K562 (cell line): ENCODE measurements at regions not wholly inside any gene's neighbourhood (a gene's known extent, or its start where the extent isn't known, plus 50 kb on each side); places are given as distances from the start of the nearest gene placed in this dataset.
A peak's percentile ranks its signal among the peaks of the same experiment; 100 is the strongest.

ENCODE experiments used
- DLX4 ChIP-seq: fragments of 250-450 bp; sonication (Bioruptor Pico); IDR thresholded peaks from 2 replicates; pipeline ENCODE4 v1.6.1; 2021; ENCODE audit warnings: mild to moderate bottlenecking
- EP400 ChIP-seq: fragments of 450-650 bp; IDR thresholded peaks from 2 replicates; pipeline ENCODE4 v1.6.1; 2017; ENCODE audit warnings: antibody characterized with exemption, mild to moderate bottlenecking, moderate library complexity
- IRF1 ChIP-seq: sonication (generic); formaldehyde crosslinking; IDR thresholded peaks from 2 replicates; pipeline ENCODE4 v1.8.0; 2022; ENCODE audit warnings: missing genetic modification reagents, mild to moderate bottlenecking, borderline replicate concordance
- MEIS2 ChIP-seq: fragments of 450-650 bp; IDR thresholded peaks from 2 replicates; pipeline ENCODE4 v1.6.1; 2014; ENCODE audit warnings: mild to moderate bottlenecking; ENCODE audit not compliant: partially characterized antibody
- PHTF2 ChIP-seq: fragments of 250-450 bp; sonication (Bioruptor Pico); IDR thresholded peaks from 2 replicates; pipeline ENCODE4 v1.5.0; 2021; ENCODE audit warnings: mild to moderate bottlenecking
- RAD21 ChIP-seq, 2 experiments: fragments of 250-450 bp in 1 of 2; fragments of 450-650 bp in 1 of 2; sonication (Bioruptor Pico) in 1 of 2; formaldehyde crosslinking in 1 of 2; IDR thresholded peaks in 1 of 2; conservative IDR thresholded peaks in 1 of 2; 2 replicates each; pipeline versions ENCODE4 v1.4.0 to v1.8.0; 2020 to 2022; ENCODE audit warnings: mild to moderate bottlenecking in 2 of 2, moderate library complexity in 1 of 2
- SNIP1 ChIP-seq: fragments of 450-650 bp; IDR thresholded peaks from 2 replicates; pipeline ENCODE4 v1.7.1; 2017; ENCODE audit warnings: low read depth, mild to moderate bottlenecking
- ZNF609 ChIP-seq: sonication (generic); formaldehyde crosslinking; IDR thresholded peaks from 2 replicates; pipeline ENCODE4 v1.8.1; 2023; ENCODE audit warnings: missing genetic modification reagents, mild to moderate bottlenecking, borderline replicate concordance
- ZNF696 ChIP-seq: fragments of 250-450 bp; sonication (Bioruptor Pico); conservative IDR thresholded peaks from 2 replicates; pipeline ENCODE4 v1.4.0; 2020; ENCODE audit warnings: mild to moderate bottlenecking, moderate library complexity

- no peak for TF ChIP-seq ZNF609 (CRISPR knock-in tag)
- TF ChIP-seq RAD21 (CRISPR knock-in tag; conservative IDR thresholded peaks at IDR 0.05 in 1 of 2, IDR thresholded peaks at IDR 0.05 in 1 of 2) = peak in 1 of 2 experiments; percentile 65; a peak in 2 of 4 replicates
- TF ChIP-seq EP400 = no peak
- TF ChIP-seq DLX4 (CRISPR knock-in tag) = no peak
- no peak for TF ChIP-seq IRF1 (CRISPR knock-in tag)
- no peak for TF ChIP-seq MEIS2
- TF ChIP-seq PHTF2 (CRISPR knock-in tag) = no peak
- TF ChIP-seq ZNF696 (CRISPR knock-in tag) = no peak
- no peak for TF ChIP-seq SNIP1
Measured at GRCh38 chr19:28242317-28242927, 970.5 kb downstream of the UQCRFS1 start (continued).
